ENCODE measurements at regions not wholly inside any gene's neighbourhood (a gene's known extent, or its start where the extent isn't known, plus 50 kb on each side); places are given as distances from the start of the nearest gene placed in this dataset.
A peak's percentile ranks its signal among the peaks of the same experiment; 100 is the strongest.

GRCh38 chr18:40283560-40283959 is 1671.5 kb upstream of the PIK3C3 start:
- peaks cover 1% of the 10 kb centered on the region for H3K27me3 Mint-ChIP-seq (ENCODE audit: insufficient read depth, low read depth, poor library complexity)
- Histone ChIP-seq H3K79me2 (replicated peaks; ENCODE audit: insufficient read depth) (no peaks in the 10 kb centered on the region), H3F3A (replicated peaks; ENCODE audit: low read depth) (no peaks in the 10 kb centered on the region), H4K20me1 (replicated peaks; ENCODE audit: insufficient read depth) (no peaks in the 10 kb centered on the region), H3K4me2 (no peak overlapping the region), H3K27me3 (ENCODE audit: insufficient read depth) (no peaks in the 10 kb centered on the region), H2AFZ (no peak overlapping the region), H3K4me1 (ENCODE audit: insufficient read depth) (peaks cover 14% of the 10 kb centered on the region), H3K4me3 (no peak overlapping the region), H3K9me2 (ENCODE audit: insufficient read depth) (no peaks in the 10 kb centered on the region), H3K27ac (ENCODE audit: low read depth) (no peak overlapping the region), H3K36me3 (ENCODE audit: insufficient read depth) (no peaks in the 10 kb centered on the region)
- H3K4me3 Mint-ChIP-seq, result no peak overlapping the region
- H3K9me3 Mint-ChIP-seq, result peaks cover 30% of the 10 kb centered on the region
- peaks cover 24% of the 10 kb centered on the region for H3K36me3 Mint-ChIP-seq (ENCODE audit: low read depth)
- DNase-seq (ENCODE audit: low spot score) (peak; percentile 6), ATAC-seq (no peak)
- no peak overlapping the region for H3K27ac Mint-ChIP-seq
- H3K4me1 Mint-ChIP-seq, result peaks cover 9% of the 10 kb centered on the region; the same call in 2 of the 3 replicates
- TF ChIP-seq STAT1 (IDR thresholded peaks at IDR 0.05; ENCODE audit: unreplicated experiment) (no peak), ZNF331 (CRISPR knock-in tag; IDR thresholded peaks at IDR 0.05; ENCODE audit: low read depth) (no peak), CREB1 (CRISPR knock-in tag; IDR thresholded peaks at IDR 0.05; ENCODE audit: low read depth) (no peak), ZNF462 (CRISPR knock-in tag; IDR thresholded peaks at IDR 0.05) (no peak), EZH2 (IDR thresholded peaks at IDR 0.05; ENCODE audit: low read depth, unreplicated experiment) (no peak), NANOG (IDR thresholded peaks at IDR 0.05; ENCODE audit: borderline replicate concordance) (no peak), JUNB (IDR thresholded peaks at IDR 0.05; ENCODE audit: unreplicated experiment) (no peak), REST (IDR thresholded peaks at IDR 0.05; ENCODE audit: unreplicated experiment) (no peak), EZH2phosphoT487 (IDR thresholded peaks at IDR 0.05; ENCODE audit: unreplicated experiment) (no peak), ZNF114 (CRISPR knock-in tag; IDR thresholded peaks at IDR 0.05) (no peak), POLR2AphosphoS5 (IDR thresholded peaks at IDR 0.05; ENCODE audit: low read depth) (no peak)
- TF ChIP-seq, protein P1, sequence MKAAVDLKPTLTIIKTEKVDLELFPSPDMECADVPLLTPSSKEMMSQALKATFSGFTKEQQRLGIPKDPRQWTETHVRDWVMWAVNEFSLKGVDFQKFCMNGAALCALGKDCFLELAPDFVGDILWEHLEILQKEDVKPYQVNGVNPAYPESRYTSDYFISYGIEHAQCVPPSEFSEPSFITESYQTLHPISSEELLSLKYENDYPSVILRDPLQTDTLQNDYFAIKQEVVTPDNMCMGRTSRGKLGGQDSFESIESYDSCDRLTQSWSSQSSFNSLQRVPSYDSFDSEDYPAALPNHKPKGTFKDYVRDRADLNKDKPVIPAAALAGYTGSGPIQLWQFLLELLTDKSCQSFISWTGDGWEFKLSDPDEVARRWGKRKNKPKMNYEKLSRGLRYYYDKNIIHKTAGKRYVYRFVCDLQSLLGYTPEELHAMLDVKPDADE (IDR thresholded peaks at IDR 0.05), result no peak
- TF ChIP-seq, protein P2, sequence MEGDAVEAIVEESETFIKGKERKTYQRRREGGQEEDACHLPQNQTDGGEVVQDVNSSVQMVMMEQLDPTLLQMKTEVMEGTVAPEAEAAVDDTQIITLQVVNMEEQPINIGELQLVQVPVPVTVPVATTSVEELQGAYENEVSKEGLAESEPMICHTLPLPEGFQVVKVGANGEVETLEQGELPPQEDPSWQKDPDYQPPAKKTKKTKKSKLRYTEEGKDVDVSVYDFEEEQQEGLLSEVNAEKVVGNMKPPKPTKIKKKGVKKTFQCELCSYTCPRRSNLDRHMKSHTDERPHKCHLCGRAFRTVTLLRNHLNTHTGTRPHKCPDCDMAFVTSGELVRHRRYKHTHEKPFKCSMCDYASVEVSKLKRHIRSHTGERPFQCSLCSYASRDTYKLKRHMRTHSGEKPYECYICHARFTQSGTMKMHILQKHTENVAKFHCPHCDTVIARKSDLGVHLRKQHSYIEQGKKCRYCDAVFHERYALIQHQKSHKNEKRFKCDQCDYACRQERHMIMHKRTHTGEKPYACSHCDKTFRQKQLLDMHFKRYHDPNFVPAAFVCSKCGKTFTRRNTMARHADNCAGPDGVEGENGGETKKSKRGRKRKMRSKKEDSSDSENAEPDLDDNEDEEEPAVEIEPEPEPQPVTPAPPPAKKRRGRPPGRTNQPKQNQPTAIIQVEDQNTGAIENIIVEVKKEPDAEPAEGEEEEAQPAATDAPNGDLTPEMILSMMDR (conservative IDR thresholded peaks at IDR 0.05; ENCODE audit: low read depth in 2 of 2), result no peak

All from GM23338 (cell line).